HepG2 (cell line): ENCODE measurements at regions not wholly inside any gene's neighbourhood (a gene's known extent, or its start where the extent isn't known, plus 50 kb on each side); places are given as distances from the start of the nearest gene placed in this dataset.

Experiments used
- ATAC-seq: fragments of 200-7000 bp; cut with Tn5 transposase; 3 replicates; pipeline ENCODE4 v1.9.1; 2020; ENCODE audit warnings: mild to moderate bottlenecking, moderate library complexity
- BruUV-seq: library from RNA; stranded (reverse); fragments of 400-500 nt; replicated peaks from 2 replicates; lab custom pipeline; 2021; lab: Mats Ljungman, UMichigan
- CTCF ChIA-PET: fragments of 300-600 bp; formaldehyde crosslinking; extraction: SDS; loops from one replicate; lab custom pipeline; 2021; ENCODE audit warnings: low total read pairs, inconsistent platforms, low intra/inter-chr PET ratio; lab: Yijun Ruan, JAX
- POLR2A ChIA-PET: fragments of 350-600 bp; sonication (Branson Sonifier 250); formaldehyde crosslinking; loops from one replicate; lab custom pipeline; 2020; ENCODE audit warnings: antibody characterized with exemption, inconsistent platforms; lab: Yijun Ruan, JAX
- DNase-seq: peaks from one replicate; pipeline ENCODE4 v3.0.0-alpha.2; 2015; ENCODE audit warnings: low spot score
- FAIRE-seq: peaks from 3 replicates; lab custom pipeline; 2011; peaks lifted over from hg19 to GRCh38; lab: Jason Lieb, UNC
- H2AFZ ChIP-seq: one replicate; pipeline ENCODE4 v1.6.1; 2011; ENCODE audit warnings: low read length, inconsistent platforms
- H3K27ac ChIP-seq: fragments of 300-600 bp; 3 replicates; pipeline ENCODE4 v1.8.0; 2011; ENCODE audit warnings: mixed run types, mild to moderate bottlenecking, mixed read lengths, low read length, inconsistent platforms; ENCODE audit not compliant: insufficient read depth; ENCODE audit errors: extremely low read length
- H3K27me3 ChIP-seq, 2 experiments: fragments of 200-600 bp in 1 of 2; 2 replicates in 1 of 2; 3 replicates in 1 of 2; pipeline versions ENCODE4 v1.6.0 to v1.8.0; 2011; ENCODE audit warnings: low read length in 2 of 2, mild to moderate bottlenecking in 2 of 2, moderate library complexity in 2 of 2, inconsistent platforms in 1 of 2; ENCODE audit not compliant: insufficient read depth in 2 of 2, control insufficient read depth in 1 of 2
- H3K36me3 ChIP-seq, 2 experiments: fragments of 200-600 bp in 1 of 2; replicated peaks in 1 of 2; 2 replicates in 1 of 2; 3 replicates in 1 of 2; pipeline versions ENCODE4 v1.5.1 to v1.8.0; 2011; ENCODE audit warnings: low read length in 2 of 2, inconsistent platforms in 1 of 2; ENCODE audit not compliant: insufficient read depth in 2 of 2, control insufficient read depth in 1 of 2
- H3K4me1 ChIP-seq: 2 replicates; pipeline ENCODE4 v1.5.1; 2012; ENCODE audit warnings: low read length, inconsistent platforms; ENCODE audit not compliant: insufficient read depth
- H3K4me2 ChIP-seq: 2 replicates; pipeline ENCODE4 v1.6.0; 2011; ENCODE audit warnings: low read depth, low read length, inconsistent platforms
- H3K4me3 ChIP-seq, 3 experiments: fragments of 200-600 bp in 1 of 3; sonication (generic), shearing (Covaris generic) in 1 of 3; replicated peaks in 1 of 3; 2 replicates each; pipeline ENCODE4 v1.5.1; 2011 to 2016; ENCODE audit warnings: low read length in 3 of 3, inconsistent platforms in 2 of 3, low read depth in 2 of 3, mild to moderate bottlenecking in 2 of 3, control low read depth in 1 of 3, mixed read lengths in 1 of 3; ENCODE audit not compliant: insufficient read depth in 1 of 3
- H3K79me2 ChIP-seq: one replicate; pipeline ENCODE4 v1.6.1; 2011; ENCODE audit warnings: low read length, inconsistent platforms; ENCODE audit not compliant: insufficient read depth
- H3K9ac ChIP-seq: 2 replicates; pipeline ENCODE4 v1.6.0; 2011; ENCODE audit warnings: mild to moderate bottlenecking, low read depth, low read length, inconsistent platforms; ENCODE audit not compliant: insufficient read depth
- H3K9me3 ChIP-seq: 2 replicates; pipeline ENCODE4 v1.5.1; 2012; ENCODE audit warnings: mild to moderate bottlenecking, low read length
- H4K20me1 ChIP-seq: 2 replicates; pipeline ENCODE4 v1.6.0; 2011; ENCODE audit warnings: inconsistent platforms, mild to moderate bottlenecking, low read length, moderate library complexity; ENCODE audit not compliant: insufficient read depth
- CHD4 ChIP-seq: fragments of 200-600 bp; sonication (generic); IDR thresholded peaks from 2 replicates; pipeline ENCODE4 v1.7.0; 2017; ENCODE audit warnings: mild to moderate bottlenecking, low read length, borderline replicate concordance
- FOXK1 ChIP-seq: sonication (generic); formaldehyde crosslinking; IDR thresholded peaks from 2 replicates; pipeline ENCODE4 v1.4.0; 2020; ENCODE audit warnings: low read depth, missing genetic modification reagents, borderline replicate concordance
- MLLT10 ChIP-seq: sonication (generic); formaldehyde crosslinking; IDR thresholded peaks from 2 replicates; pipeline ENCODE4 v1.4.0; 2020; ENCODE audit warnings: missing genetic modification reagents
- REST ChIP-seq, 2 experiments: IDR thresholded peaks; 2 replicates each; pipeline ENCODE4 v1.6.1; 2011 to 2012; ENCODE audit warnings: low read length in 2 of 2, borderline replicate concordance in 1 of 2, low read depth in 1 of 2, mild to moderate bottlenecking in 1 of 2, moderate library complexity in 1 of 2
- RXRB ChIP-seq: IDR thresholded peaks from 2 replicates; pipeline ENCODE4 v1.6.1; 2016; ENCODE audit warnings: borderline replicate concordance, missing genetic modification reagents, missing compliant biosample characterization
- SNAI1 ChIP-seq: sonication (generic); formaldehyde crosslinking; IDR thresholded peaks from 2 replicates; pipeline ENCODE4 v1.5.0; 2020; ENCODE audit warnings: mild to moderate bottlenecking, missing genetic modification reagents, borderline replicate concordance
- SPEN ChIP-seq: sonication (generic); formaldehyde crosslinking; IDR thresholded peaks from 2 replicates; pipeline ENCODE4 v1.5.1; 2020; ENCODE audit warnings: low read depth, mild to moderate bottlenecking, missing genetic modification reagents
- ZNF263 ChIP-seq: sonication (generic); formaldehyde crosslinking; IDR thresholded peaks from 2 replicates; pipeline ENCODE4 v1.4.0; 2020; ENCODE audit warnings: missing genetic modification reagents
- ZNF407 ChIP-seq: sonication (generic); formaldehyde crosslinking; IDR thresholded peaks from one replicate; pipeline ENCODE4 v1.5.1; 2020; ENCODE audit warnings: mild to moderate bottlenecking, missing genetic modification reagents; ENCODE audit errors: not compliant biosample characterization
- ZNF703 ChIP-seq: sonication (generic); formaldehyde crosslinking; IDR thresholded peaks from 2 replicates; pipeline ENCODE4 v1.5.1; 2020; ENCODE audit warnings: missing genetic modification reagents, mild to moderate bottlenecking, moderate library complexity, borderline replicate concordance
- WGBS: methylation state at CpG from one replicate; pipeline ENCODE4 v1.1.6; 2017; ENCODE audit warnings: low lambda C conversion rate; 5-methylcytosine and 5-hydroxymethylcytosine counted together
- in situ Hi-C: cut with HindIII; loops from 2 replicates; pipeline ENCODE4 v1.10.0; 2017; ENCODE audit warnings: low pct_unique_long_range_greater_than_20kb; ENCODE audit not compliant: extremely low pct_ligation_motif_present
- intact Hi-C: fragments of 100-400 bp; cut with micrococcal nuclease; formaldehyde crosslinking; loops from one replicate; pipeline ENCODE4 v1.10.0; 2022; ENCODE audit not compliant: unreplicated experiment
- TF ChIP-seq, protein P1 (sequence below): sonication (generic); formaldehyde crosslinking; IDR thresholded peaks from 2 replicates; pipeline ENCODE4 v1.5.0; 2020; ENCODE audit warnings: missing genetic modification reagents

DNA sequence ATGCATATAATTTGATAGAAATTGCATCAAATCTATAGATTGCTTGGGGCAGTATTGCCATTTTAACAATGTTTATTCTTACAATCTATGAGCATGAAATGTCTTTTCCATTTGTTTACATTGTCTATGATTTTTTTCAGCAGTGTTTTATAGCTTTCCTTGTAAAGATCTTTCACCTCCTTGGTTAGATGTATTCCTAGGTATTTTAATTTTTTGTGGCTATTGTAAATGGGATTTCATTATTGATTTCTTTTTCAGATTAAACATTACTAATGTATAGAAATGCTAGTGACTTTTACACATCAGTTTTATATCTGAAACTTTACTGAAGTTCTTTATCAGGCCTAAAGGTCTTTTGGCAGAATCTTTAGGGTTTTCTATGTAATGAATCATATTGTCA, 237.6 kb upstream of the STAC start (continued):
- TF ChIP-seq SNAI1 (no peak), CHD4 (no peak), ZNF263 (CRISPR knock-in tag) (no peak), FOXK1 (no peak)
- TF ChIP-seq, protein P1, sequence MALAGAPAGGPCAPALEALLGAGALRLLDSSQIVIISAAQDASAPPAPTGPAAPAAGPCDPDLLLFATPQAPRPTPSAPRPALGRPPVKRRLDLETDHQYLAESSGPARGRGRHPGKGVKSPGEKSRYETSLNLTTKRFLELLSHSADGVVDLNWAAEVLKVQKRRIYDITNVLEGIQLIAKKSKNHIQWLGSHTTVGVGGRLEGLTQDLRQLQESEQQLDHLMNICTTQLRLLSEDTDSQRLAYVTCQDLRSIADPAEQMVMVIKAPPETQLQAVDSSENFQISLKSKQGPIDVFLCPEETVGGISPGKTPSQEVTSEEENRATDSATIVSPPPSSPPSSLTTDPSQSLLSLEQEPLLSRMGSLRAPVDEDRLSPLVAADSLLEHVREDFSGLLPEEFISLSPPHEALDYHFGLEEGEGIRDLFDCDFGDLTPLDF (CRISPR knock-in tag): no peak
- TF ChIP-seq, all 625 proteins: peak for 0

- Histone ChIP-seq H3K4me1 (no peaks in the 10 kb centered on the region), H2AFZ (no peak overlapping the region), H3K9me3 (no peaks in the 10 kb centered on the region), H3K4me3 (no peak overlapping the region), H3K36me3 (no peaks in the 10 kb centered on the region), H3K79me2 (no peaks in the 10 kb centered on the region), H3K27ac (no peak overlapping the region), H3K27me3 (no peaks in the 10 kb centered on the region), H4K20me1 (no peaks in the 10 kb centered on the region), H3K9ac (no peak overlapping the region), H3K4me2 (no peak overlapping the region)
- ATAC-seq (no peak), DNase-seq (no peak), FAIRE-seq (no peak)
- ChIA-PET CTCF (no interaction called here), POLR2A (no interaction called here)
- in situ Hi-C loops (loop anchor here (25.0 kb wide), 1 partner anchor 391 kb away; no protein-coding TSS in a partner anchor), intact Hi-C loops (no loop called here)
- WGBS: 40% methylated on average over 2 of the region's 2 CpGs
- TF ChIP-seq RXRB (CRISPR knock-in tag): no peak
- TF ChIP-seq MLLT10: no peak
- TF ChIP-seq SPEN (CRISPR knock-in tag): no peak
- TF ChIP-seq ZNF703: no peak
- no peak for TF ChIP-seq REST (IDR thresholded peaks at IDR 0.05; ENCODE audit: borderline replicate concordance in 1 of 2, low read depth in 1 of 2, low read length in 2 of 2)
- TF ChIP-seq ZNF407 (CRISPR knock-in tag): no peak
- no TSS peak for BruUV-seq
These were observed 233.9 kb upstream of the STAC start for GRCh38 chr3:36146404-36146803.
